ENCODE measurements at regions not wholly inside any gene's neighbourhood (a gene's known extent, or its start where the extent isn't known, plus 50 kb on each side); places are given as distances from the start of the nearest gene placed in this dataset.
A peak's percentile ranks its signal among the peaks of the same experiment; 100 is the strongest.
"Not testable (repeated sequence)": the region's sequence is repeated elsewhere in the genome, so short reads cannot be mapped to it uniquely, and the experiment has no call there.

- H3K4me1 Mint-ChIP-seq = no peaks in the 10 kb centered on the region
- H3K27ac Mint-ChIP-seq = peak overlapping the region; percentile 5
- H3K4me3 Mint-ChIP-seq = no peak overlapping the region
- no peaks in the 10 kb centered on the region for H3K36me3 Mint-ChIP-seq
- H3K9me3 Mint-ChIP-seq = peaks cover 10% of the 10 kb centered on the region
- peaks cover 7% of the 10 kb centered on the region for H3K27me3 Mint-ChIP-seq
These were observed 54.4 kb upstream of the BMP4 start for GRCh38 chr14:54010981-54011380.

GRCh38 chr14:54023027-54023426 is 66.4 kb upstream of the BMP4 start:
- H3K9me3 Mint-ChIP-seq = peaks cover 9% of the 10 kb centered on the region
- no peaks in the 10 kb centered on the region for H3K4me1 Mint-ChIP-seq
- H3K27ac Mint-ChIP-seq = no peak overlapping the region
- no peak overlapping the region for H3K4me3 Mint-ChIP-seq
- no peaks in the 10 kb centered on the region for H3K27me3 Mint-ChIP-seq
- H3K36me3 Mint-ChIP-seq = no peaks in the 10 kb centered on the region

- H3K27me3 Mint-ChIP-seq = no peaks in the 10 kb centered on the region
- no peaks in the 10 kb centered on the region for H3K4me1 Mint-ChIP-seq
- H3K9me3 Mint-ChIP-seq = peaks cover 14% of the 10 kb centered on the region
- no peak overlapping the region for H3K27ac Mint-ChIP-seq
- no peaks in the 10 kb centered on the region for H3K36me3 Mint-ChIP-seq
- no peak overlapping the region for H3K4me3 Mint-ChIP-seq
These were observed 69.0 kb upstream of the BMP4 start for GRCh38 chr14:54025661-54026060.

- H3K9me3 Mint-ChIP-seq = peaks cover 16% of the 10 kb centered on the region
- no peaks in the 10 kb centered on the region for H3K36me3 Mint-ChIP-seq
- H3K4me3 Mint-ChIP-seq = no peak overlapping the region
- no peak overlapping the region for H3K27ac Mint-ChIP-seq
- no peaks in the 10 kb centered on the region for H3K27me3 Mint-ChIP-seq
- H3K4me1 Mint-ChIP-seq = no peaks in the 10 kb centered on the region
These were observed 70.0 kb upstream of the BMP4 start for GRCh38 chr14:54026671-54027070.

GRCh38 chr14:54030996-54031395 is 74.4 kb upstream of the BMP4 start:
- not testable (repeated sequence) for H3K4me1 Mint-ChIP-seq, H3K36me3 Mint-ChIP-seq, H3K27ac Mint-ChIP-seq, H3K4me3 Mint-ChIP-seq, H3K27me3 Mint-ChIP-seq
- peaks cover 18% of the 10 kb centered on the region for H3K9me3 Mint-ChIP-seq

- H3K36me3 Mint-ChIP-seq = not testable (repeated sequence)
These were observed 76.7 kb upstream of the BMP4 start for GRCh38 chr14:54033285-54033684.

GRCh38 chr14:54038724-54039123 is 82.1 kb upstream of the BMP4 start:
- Mint-ChIP-seq H3K27ac (no peak overlapping the region), H3K4me3 (no peak overlapping the region), H3K4me1 (no peaks in the 10 kb centered on the region), H3K9me3 (peaks cover 11% of the 10 kb centered on the region), H3K27me3 (peaks cover 7% of the 10 kb centered on the region), H3K36me3 (no peaks in the 10 kb centered on the region)

More at GRCh38 chr14:54033285-54033684, 76.7 kb upstream of the BMP4 start:
- H3K4me3 Mint-ChIP-seq, H3K27ac Mint-ChIP-seq, H3K4me1 Mint-ChIP-seq, H3K27me3 Mint-ChIP-seq: not testable (repeated sequence)
- peaks cover 22% of the 10 kb centered on the region for H3K9me3 Mint-ChIP-seq

GRCh38 chr14:54039311-54039710 is 82.7 kb upstream of the BMP4 start:
- H3K27ac Mint-ChIP-seq = no peak overlapping the region
- no peaks in the 10 kb centered on the region for H3K4me1 Mint-ChIP-seq
- peaks cover 3% of the 10 kb centered on the region for H3K27me3 Mint-ChIP-seq
- peaks cover 11% of the 10 kb centered on the region for H3K9me3 Mint-ChIP-seq
- H3K36me3 Mint-ChIP-seq = no peaks in the 10 kb centered on the region
- H3K4me3 Mint-ChIP-seq = no peak overlapping the region

GRCh38 chr14:54040846-54041245 is 84.2 kb upstream of the BMP4 start:
- no peak overlapping the region for H3K4me3 Mint-ChIP-seq
- no peaks in the 10 kb centered on the region for H3K4me1 Mint-ChIP-seq
- H3K9me3 Mint-ChIP-seq = peaks cover 3% of the 10 kb centered on the region
- no peak overlapping the region for H3K27ac Mint-ChIP-seq
- no peaks in the 10 kb centered on the region for H3K36me3 Mint-ChIP-seq
- H3K27me3 Mint-ChIP-seq = peaks cover 3% of the 10 kb centered on the region

- Mint-ChIP-seq H3K27me3 (no peaks in the 10 kb centered on the region), H3K36me3 (no peaks in the 10 kb centered on the region), H3K4me1 (no peaks in the 10 kb centered on the region), H3K4me3 (no peak overlapping the region), H3K27ac (no peak overlapping the region), H3K9me3 (no peaks in the 10 kb centered on the region)
These were observed 89.6 kb upstream of the BMP4 start for GRCh38 chr14:54046250-54046649.

GRCh38 chr14:54047645-54048308 is 91.2 kb upstream of the BMP4 start:
- no peaks in the 10 kb centered on the region for H3K4me1 Mint-ChIP-seq
- no peak overlapping the region for H3K27ac Mint-ChIP-seq
- H3K36me3 Mint-ChIP-seq = no peaks in the 10 kb centered on the region
- H3K9me3 Mint-ChIP-seq = no peaks in the 10 kb centered on the region
- no peaks in the 10 kb centered on the region for H3K27me3 Mint-ChIP-seq
- H3K4me3 Mint-ChIP-seq = no peak overlapping the region

- no peaks in the 10 kb centered on the region for H3K36me3 Mint-ChIP-seq
- no peaks in the 10 kb centered on the region for H3K27me3 Mint-ChIP-seq
- H3K4me3 Mint-ChIP-seq = no peak overlapping the region
- H3K4me1 Mint-ChIP-seq = no peaks in the 10 kb centered on the region
- H3K27ac Mint-ChIP-seq = no peak overlapping the region
- no peaks in the 10 kb centered on the region for H3K9me3 Mint-ChIP-seq
These were observed 91.7 kb upstream of the BMP4 start for GRCh38 chr14:54048311-54048710.

- Mint-ChIP-seq H3K27me3 (no peaks in the 10 kb centered on the region), H3K27ac (no peak overlapping the region), H3K4me3 (no peak overlapping the region), H3K4me1 (no peaks in the 10 kb centered on the region), H3K36me3 (no peaks in the 10 kb centered on the region), H3K9me3 (no peaks in the 10 kb centered on the region)
These were observed 92.1 kb upstream of the BMP4 start for GRCh38 chr14:54048736-54049135.

- H3K27ac Mint-ChIP-seq = no peak overlapping the region
- no peaks in the 10 kb centered on the region for H3K4me1 Mint-ChIP-seq
- no peaks in the 10 kb centered on the region for H3K27me3 Mint-ChIP-seq
- H3K9me3 Mint-ChIP-seq = no peaks in the 10 kb centered on the region
- no peak overlapping the region for H3K4me3 Mint-ChIP-seq
- H3K36me3 Mint-ChIP-seq = no peaks in the 10 kb centered on the region
These were observed 94.1 kb upstream of the BMP4 start for GRCh38 chr14:54050759-54051158.

- Mint-ChIP-seq H3K4me3 (no peak overlapping the region), H3K27ac (no peak overlapping the region), H3K36me3 (no peaks in the 10 kb centered on the region), H3K9me3 (no peaks in the 10 kb centered on the region), H3K4me1 (no peaks in the 10 kb centered on the region), H3K27me3 (no peaks in the 10 kb centered on the region)
These were observed 96.2 kb upstream of the BMP4 start for GRCh38 chr14:54052696-54053385.

- no peaks in the 10 kb centered on the region for H3K9me3 Mint-ChIP-seq
- no peaks in the 10 kb centered on the region for H3K27me3 Mint-ChIP-seq
- no peaks in the 10 kb centered on the region for H3K4me1 Mint-ChIP-seq
- no peak overlapping the region for H3K4me3 Mint-ChIP-seq
- H3K27ac Mint-ChIP-seq = no peak overlapping the region
- H3K36me3 Mint-ChIP-seq = no peaks in the 10 kb centered on the region
These were observed 96.7 kb upstream of the BMP4 start for GRCh38 chr14:54053386-54053745.

GRCh38 chr14:54058505-54058904 is 101.9 kb upstream of the BMP4 start:
- Mint-ChIP-seq H3K9me3 (no peaks in the 10 kb centered on the region), H3K4me3 (no peak overlapping the region), H3K27ac (no peak overlapping the region), H3K36me3 (no peaks in the 10 kb centered on the region), H3K27me3 (no peaks in the 10 kb centered on the region), H3K4me1 (no peaks in the 10 kb centered on the region)

All from activated naive CD4-positive, alpha-beta T cell treated with anti-CD3 and anti-CD28 coated beads, Interleukin-2, amount 50 U/mL, for 24 hours (primary cell).